HG02981 (cell line): ENCODE measurements at regions not wholly inside any gene's neighbourhood (a gene's known extent, or its start where the extent isn't known, plus 50 kb on each side); places are given as distances from the start of the nearest gene placed in this dataset.

Source experiments
- ATAC-seq: cut with Tn5 transposase; IDR thresholded peaks from one replicate; pipeline ENCODE4 v1.9.1; 2021; ENCODE audit warnings: mild to moderate bottlenecking, moderate library complexity; ENCODE audit not compliant: unreplicated experiment

GRCh38 chrX:120819126-120819525 is 56.5 kb downstream of the CT47B1 start:
- no peak for ATAC-seq

- ATAC-seq, result no peak
These were observed 61.7 kb downstream of the CT47B1 start for GRCh38 chrX:120813982-120814381.

- no peak for ATAC-seq
These were observed 74.2 kb downstream of the CT47B1 start for GRCh38 chrX:120801426-120801825.

GRCh38 chrX:120797188-120797851 is 78.3 kb downstream of the CT47B1 start:
- no peak for ATAC-seq

- no peak for ATAC-seq
These were observed 80.4 kb downstream of the CT47B1 start for GRCh38 chrX:120795301-120795700.

- no peak for ATAC-seq
These were observed 81.1 kb downstream of the CT47B1 start for GRCh38 chrX:120794525-120794975.

GRCh38 chrX:120793098-120793497 is 82.6 kb downstream of the CT47B1 start:
- no peak for ATAC-seq

- ATAC-seq, result no peak
These were observed 84.5 kb downstream of the CT47B1 start for GRCh38 chrX:120791013-120791643.

GRCh38 chrX:120790552-120790951 is 85.1 kb downstream of the CT47B1 start:
- ATAC-seq, result no peak

- ATAC-seq, result peak; percentile 70
These were observed 85.5 kb downstream of the CT47B1 start for GRCh38 chrX:120790118-120790517.

- ATAC-seq, result no peak
These were observed 94.3 kb downstream of the CT47B1 start for GRCh38 chrX:120781403-120781802.

- no peak for ATAC-seq
These were observed 99.7 kb downstream of the CT47B1 start for GRCh38 chrX:120775959-120776358.

GRCh38 chrX:120774606-120775005 is 101.1 kb downstream of the CT47B1 start:
- no peak for ATAC-seq

- no peak for ATAC-seq
These were observed 101.9 kb downstream of the CT47B1 start for GRCh38 chrX:120773801-120774200.

GRCh38 chrX:120769576-120770341 is 105.9 kb downstream of the CT47B1 start:
- no peak for ATAC-seq

- ATAC-seq, result no peak
These were observed 107.0 kb downstream of the CT47B1 start for GRCh38 chrX:120768681-120769080.

GRCh38 chrX:120768254-120768653 is 107.4 kb downstream of the CT47B1 start:
- ATAC-seq, result no peak

- ATAC-seq, result no peak
These were observed 112.4 kb downstream of the CT47B1 start for GRCh38 chrX:120763269-120763668.

- no peak for ATAC-seq
These were observed 113.9 kb downstream of the CT47B1 start for GRCh38 chrX:120761810-120762209.

GRCh38 chrX:120759685-120760084 is 116.0 kb downstream of the CT47B1 start:
- no peak for ATAC-seq

GRCh38 chrX:120755066-120755846 is 120.4 kb downstream of the CT47B1 start:
- ATAC-seq, result peak; percentile 78
